ENCODE measurements at regions not wholly inside any gene's neighbourhood (a gene's known extent, or its start where the extent isn't known, plus 50 kb on each side); places are given as distances from the start of the nearest gene placed in this dataset.
"Not testable (repeated sequence)": the region's sequence is repeated elsewhere in the genome, so short reads cannot be mapped to it uniquely, and the experiment has no call there.

DNA sequence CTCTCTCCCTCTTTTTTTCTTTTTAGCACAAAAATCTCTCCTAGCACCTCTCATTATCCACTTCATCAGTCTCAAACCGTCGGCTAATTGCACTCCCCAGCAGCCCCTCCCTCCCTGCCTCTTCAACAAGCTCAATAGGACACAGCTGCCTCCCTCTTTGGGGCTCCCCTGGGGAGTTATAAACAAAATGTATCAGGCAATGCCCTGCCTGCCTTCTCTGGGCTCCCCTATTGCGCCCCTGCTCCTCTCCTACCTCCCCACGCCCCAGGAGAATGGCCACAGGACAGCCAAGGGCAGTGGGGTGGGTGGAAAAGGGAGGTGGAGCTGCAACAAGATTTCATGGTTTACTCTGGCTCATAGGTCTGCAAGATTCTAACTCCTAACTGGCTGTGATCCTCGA is 147.1 kb upstream of the GRIK3 start:
- in situ Hi-C loops (cut with HindIII; ENCODE audit: low pct_ligation_motif_present, low sequenced_read_pairs) = no loop called here
- H3K4me3 ChIP-seq (ENCODE audit: low read depth, low read length) = no peak overlapping the region
- H3K36me3 ChIP-seq (replicated peaks) = no peaks in the 10 kb centered on the region
- TF ChIP-seq, protein P1, sequence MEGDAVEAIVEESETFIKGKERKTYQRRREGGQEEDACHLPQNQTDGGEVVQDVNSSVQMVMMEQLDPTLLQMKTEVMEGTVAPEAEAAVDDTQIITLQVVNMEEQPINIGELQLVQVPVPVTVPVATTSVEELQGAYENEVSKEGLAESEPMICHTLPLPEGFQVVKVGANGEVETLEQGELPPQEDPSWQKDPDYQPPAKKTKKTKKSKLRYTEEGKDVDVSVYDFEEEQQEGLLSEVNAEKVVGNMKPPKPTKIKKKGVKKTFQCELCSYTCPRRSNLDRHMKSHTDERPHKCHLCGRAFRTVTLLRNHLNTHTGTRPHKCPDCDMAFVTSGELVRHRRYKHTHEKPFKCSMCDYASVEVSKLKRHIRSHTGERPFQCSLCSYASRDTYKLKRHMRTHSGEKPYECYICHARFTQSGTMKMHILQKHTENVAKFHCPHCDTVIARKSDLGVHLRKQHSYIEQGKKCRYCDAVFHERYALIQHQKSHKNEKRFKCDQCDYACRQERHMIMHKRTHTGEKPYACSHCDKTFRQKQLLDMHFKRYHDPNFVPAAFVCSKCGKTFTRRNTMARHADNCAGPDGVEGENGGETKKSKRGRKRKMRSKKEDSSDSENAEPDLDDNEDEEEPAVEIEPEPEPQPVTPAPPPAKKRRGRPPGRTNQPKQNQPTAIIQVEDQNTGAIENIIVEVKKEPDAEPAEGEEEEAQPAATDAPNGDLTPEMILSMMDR (IDR thresholded peaks at IDR 0.05; ENCODE audit: low read depth, low read length, missing control alignments) = no peak
- H3K27ac ChIP-seq = no peak overlapping the region
- no peaks in the 10 kb centered on the region for H3K27me3 ChIP-seq (replicated peaks)
- no peak for DNase-seq

DNA sequence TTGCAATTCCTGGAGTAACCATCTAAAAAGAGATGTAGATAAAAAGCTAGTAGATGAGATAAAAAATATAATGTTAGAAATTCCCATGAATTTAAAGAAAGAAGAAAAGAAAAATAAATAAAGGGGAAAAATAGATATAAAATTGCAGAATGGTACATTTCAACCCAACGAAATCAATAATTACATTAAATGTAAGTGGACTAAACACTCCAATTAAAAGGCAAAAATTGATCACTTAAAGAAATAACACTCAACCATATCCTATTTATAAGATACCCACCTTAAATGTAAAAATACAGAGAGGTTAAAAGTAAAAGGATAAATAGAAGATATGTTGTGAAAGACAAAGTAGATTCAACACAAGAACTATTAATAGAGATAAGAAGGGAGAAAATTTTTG is 150.5 kb upstream of the GRIK3 start:
- no peak for DNase-seq
- no peak overlapping the region for H3K27ac ChIP-seq
- H3K27me3 ChIP-seq (replicated peaks) = no peaks in the 10 kb centered on the region
- no peak overlapping the region for H3K4me3 ChIP-seq (ENCODE audit: low read depth, low read length)
- no peaks in the 10 kb centered on the region for H3K36me3 ChIP-seq (replicated peaks)
- TF ChIP-seq, protein P1 (IDR thresholded peaks at IDR 0.05; ENCODE audit: low read depth, low read length, missing control alignments) = no peak
- in situ Hi-C loops (cut with HindIII; ENCODE audit: low pct_ligation_motif_present, low sequenced_read_pairs) = no loop called here

DNA sequence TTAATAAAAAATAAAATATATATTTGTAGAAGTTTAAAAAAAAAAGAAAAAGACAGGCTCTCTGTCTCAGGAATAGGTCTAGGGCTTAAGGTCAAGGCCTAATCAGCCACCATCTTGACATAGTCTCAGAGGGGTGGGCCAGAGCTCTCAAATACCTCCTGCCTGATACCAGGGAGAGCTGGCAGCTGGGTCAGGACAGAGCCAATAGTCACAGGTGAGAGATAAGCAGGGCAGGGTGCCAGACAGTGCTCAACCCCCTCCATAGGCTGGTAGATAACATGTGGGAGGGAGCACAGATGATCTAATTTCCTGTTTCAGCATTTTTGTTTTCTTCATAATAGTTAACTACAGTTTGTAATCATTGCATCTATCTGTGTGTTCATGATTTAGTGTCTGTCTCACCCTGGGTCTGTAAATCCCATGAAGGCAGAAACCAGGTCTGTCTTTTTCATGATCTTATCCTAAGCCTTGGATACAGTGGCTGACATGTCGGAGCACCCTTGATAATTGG is 152.0 kb upstream of the GRIK3 start:
- H3K27ac ChIP-seq = no peak overlapping the region

DNA sequence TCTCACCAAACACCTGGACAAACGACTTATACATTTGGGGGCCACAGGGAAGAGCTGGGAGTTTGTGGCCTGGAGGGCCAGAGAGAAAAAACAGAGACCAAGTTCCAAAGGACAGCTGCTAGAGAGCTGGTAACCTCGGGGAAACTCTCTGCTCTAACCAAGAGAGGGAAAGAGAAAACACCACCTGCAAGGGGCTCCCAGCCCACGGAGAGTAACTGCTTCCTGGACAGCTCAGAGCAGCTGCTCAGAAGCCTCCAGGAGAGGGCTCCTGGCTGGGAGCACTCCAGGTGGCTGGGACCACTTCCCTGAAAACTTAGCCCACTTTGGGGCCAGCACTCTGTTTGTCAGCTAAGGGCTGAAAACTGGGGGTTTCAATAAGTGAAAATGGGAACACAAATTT is 154.8 kb upstream of the GRIK3 start:
- DNase-seq = no peak
- H3K36me3 ChIP-seq (replicated peaks) = no peaks in the 10 kb centered on the region
- H3K27ac ChIP-seq = no peak overlapping the region
- in situ Hi-C loops (cut with HindIII; ENCODE audit: low pct_ligation_motif_present, low sequenced_read_pairs) = no loop called here
- no peaks in the 10 kb centered on the region for H3K27me3 ChIP-seq (replicated peaks)
- TF ChIP-seq, protein P1 (IDR thresholded peaks at IDR 0.05; ENCODE audit: low read depth, low read length, missing control alignments) = no peak
- no peak overlapping the region for H3K4me3 ChIP-seq (ENCODE audit: low read depth, low read length)

More for the DNA sequence above, 152.0 kb upstream of the GRIK3 start:
- no peak for DNase-seq
- Histone ChIP-seq H3K27me3 (replicated peaks) (no peaks in the 10 kb centered on the region), H3K36me3 (replicated peaks) (no peaks in the 10 kb centered on the region), H3K4me3 (ENCODE audit: low read depth, low read length) (no peak overlapping the region)
- TF ChIP-seq, protein P1 (IDR thresholded peaks at IDR 0.05; ENCODE audit: low read depth, low read length, missing control alignments) = no peak
- in situ Hi-C loops (cut with HindIII; ENCODE audit: low pct_ligation_motif_present, low sequenced_read_pairs) = no loop called here

DNA sequence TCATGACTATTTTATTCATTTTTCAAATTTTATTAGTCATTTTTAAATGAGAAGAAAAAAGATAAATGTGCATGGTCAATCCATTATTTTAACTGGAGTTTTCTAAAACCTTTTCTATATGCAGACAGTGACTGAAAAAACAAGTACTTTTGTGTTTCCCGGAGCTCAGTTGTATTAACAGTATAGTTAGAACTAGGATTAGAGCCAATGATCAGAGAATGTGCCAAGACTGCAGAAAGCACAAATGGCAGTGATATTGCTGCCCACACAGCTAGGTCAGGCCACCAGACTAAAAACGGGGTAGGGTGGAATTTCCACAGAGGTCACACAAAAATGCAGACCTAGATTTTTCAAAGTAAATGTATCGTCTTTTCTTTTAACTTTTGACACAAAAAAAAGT is 163.1 kb upstream of the GRIK3 start:
- Histone ChIP-seq H3K27me3 (replicated peaks) (no peaks in the 10 kb centered on the region), H3K36me3 (replicated peaks) (no peaks in the 10 kb centered on the region), H3K4me3 (ENCODE audit: low read depth, low read length) (no peak overlapping the region), H3K27ac (no peak overlapping the region)
- TF ChIP-seq, protein P1 (IDR thresholded peaks at IDR 0.05; ENCODE audit: low read depth, low read length, missing control alignments) = no peak
- no peak for DNase-seq
- in situ Hi-C loops (cut with HindIII; ENCODE audit: low pct_ligation_motif_present, low sequenced_read_pairs) = no loop called here

DNA sequence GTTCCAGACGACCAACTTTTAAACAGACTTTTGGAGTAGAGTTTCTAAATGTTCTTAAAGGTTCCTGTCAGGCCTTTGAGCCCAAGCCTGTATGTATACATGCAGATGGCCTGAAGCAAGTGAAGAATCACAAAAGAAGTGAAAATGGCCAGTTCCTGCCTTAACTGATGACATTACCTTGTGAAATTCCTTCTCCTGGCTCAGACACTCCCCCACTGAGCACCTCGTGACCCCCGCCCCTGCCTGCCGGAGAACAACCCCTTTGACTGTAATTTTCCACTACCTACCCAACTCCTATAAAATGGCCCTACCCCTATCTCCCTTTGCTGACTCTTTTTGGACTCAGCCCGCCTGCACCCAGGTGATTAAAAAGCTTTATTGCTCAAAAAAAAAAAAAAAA is 180.0 kb upstream of the GRIK3 start:
- H3K27ac ChIP-seq; DNase-seq; H3K36me3 ChIP-seq (replicated peaks); H3K4me3 ChIP-seq (ENCODE audit: low read depth, low read length); H3K27me3 ChIP-seq (replicated peaks); in situ Hi-C loops (cut with HindIII; ENCODE audit: low pct_ligation_motif_present, low sequenced_read_pairs): not testable (repeated sequence)

Data from brain microvascular endothelial cell (primary cell).